ENCODE measurements at regions not wholly inside any gene's neighbourhood (a gene's known extent, or its start where the extent isn't known, plus 50 kb on each side); places are given as distances from the start of the nearest gene placed in this dataset.

DNA sequence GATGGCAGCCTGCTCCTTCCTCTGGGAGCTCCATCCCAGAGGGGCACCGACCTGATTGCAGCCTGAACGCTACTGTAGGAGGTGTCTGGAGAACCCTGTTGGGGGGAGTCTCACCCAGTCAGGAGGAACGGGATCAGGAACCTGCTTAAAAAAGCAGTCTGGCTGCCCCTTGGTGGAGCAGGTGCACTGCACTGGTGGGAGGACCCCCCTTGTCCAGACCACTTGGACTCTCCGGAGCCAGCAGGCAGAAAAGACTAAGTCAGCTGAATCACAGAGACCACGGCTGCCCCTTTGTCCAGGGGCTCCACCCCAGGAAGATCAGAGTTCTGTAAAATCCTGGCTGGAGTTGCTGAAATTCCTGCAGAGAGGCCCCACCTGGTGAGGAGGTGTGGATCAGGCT lies 67.3 kb upstream of the MAGEB18 start:
- TF ChIP-seq CTCF (IDR thresholded peaks at IDR 0.05) (no peak), POLR2A (IDR thresholded peaks at IDR 0.05) (no peak), POLR2AphosphoS5 (IDR thresholded peaks at IDR 0.05) (no peak)

Data from stomach (tissue), 4 donors.